Activated CD4-positive, alpha-beta memory T cell treated with anti-CD3 and anti-CD28 coated beads for 36 hours (primary cell): ENCODE measurements at regions not wholly inside any gene's neighbourhood (a gene's known extent, or its start where the extent isn't known, plus 50 kb on each side); places are given as distances from the start of the nearest gene placed in this dataset.

ENCODE experiments used
- CTCF ChIA-PET: fragments of 350-600 bp; sonication (Branson Sonifier 250); formaldehyde crosslinking; loops from one replicate; lab custom pipeline; 2021; ENCODE audit warnings: antibody characterized with exemption, inconsistent platforms; lab: Charles Lee
- POLR2A ChIA-PET: fragments of 350-600 bp; sonication (Branson Sonifier 250); formaldehyde crosslinking; loops from one replicate; lab custom pipeline; 2021; ENCODE audit warnings: antibody characterized with exemption; lab: Charles Lee
- DNase-seq: peaks from one replicate; pipeline ENCODE4 v3.0.0-alpha.2; 2020
- H3K27ac Mint-ChIP-seq: one replicate; pipeline ENCODE4 v1.8.0; 2021; ENCODE audit warnings: mixed read lengths
- H3K27me3 Mint-ChIP-seq: one replicate; pipeline ENCODE4 v1.8.0; 2021; ENCODE audit warnings: mixed read lengths
- H3K36me3 Mint-ChIP-seq: one replicate; pipeline ENCODE4 v1.8.0; 2021; ENCODE audit warnings: mixed read lengths
- H3K4me1 Mint-ChIP-seq: one replicate; pipeline ENCODE4 v1.8.0; 2021; ENCODE audit warnings: low read depth, mixed read lengths
- H3K4me3 Mint-ChIP-seq: one replicate; pipeline ENCODE4 v1.8.0; 2021; ENCODE audit warnings: mild to moderate bottlenecking, mixed read lengths
- H3K9me3 Mint-ChIP-seq: one replicate; pipeline ENCODE4 v1.8.0; 2021; ENCODE audit warnings: mixed read lengths
- intact Hi-C: fragments of 100-400 bp; cut with micrococcal nuclease; formaldehyde crosslinking; loops from one replicate; pipeline ENCODE4 v1.15.1; 2023

- intact Hi-C loops = no loop called here
- H3K27me3 Mint-ChIP-seq = no peaks in the 10 kb centered on the region
- DNase-seq = no peak
- H3K4me3 Mint-ChIP-seq = no peak overlapping the region
- H3K9me3 Mint-ChIP-seq = no peaks in the 10 kb centered on the region
- CTCF ChIA-PET = no interaction called here
- H3K36me3 Mint-ChIP-seq = no peaks in the 10 kb centered on the region
- H3K4me1 Mint-ChIP-seq = no peaks in the 10 kb centered on the region
- no peak overlapping the region for H3K27ac Mint-ChIP-seq
- POLR2A ChIA-PET = no interaction called here
Observed at GRCh38 chr2:160695402-160696086, 201.9 kb upstream of the RBMS1 start.

GRCh38 chr2:160696087-160696452, 202.5 kb upstream of the RBMS1 start:
- CTCF ChIA-PET = no interaction called here
- H3K4me3 Mint-ChIP-seq = no peak overlapping the region
- H3K4me1 Mint-ChIP-seq = no peaks in the 10 kb centered on the region
- H3K9me3 Mint-ChIP-seq = no peaks in the 10 kb centered on the region
- intact Hi-C loops = no loop called here
- no peaks in the 10 kb centered on the region for H3K36me3 Mint-ChIP-seq
- H3K27me3 Mint-ChIP-seq = no peaks in the 10 kb centered on the region
- no peak for DNase-seq
- POLR2A ChIA-PET = no interaction called here
- H3K27ac Mint-ChIP-seq = no peak overlapping the region

DNA sequence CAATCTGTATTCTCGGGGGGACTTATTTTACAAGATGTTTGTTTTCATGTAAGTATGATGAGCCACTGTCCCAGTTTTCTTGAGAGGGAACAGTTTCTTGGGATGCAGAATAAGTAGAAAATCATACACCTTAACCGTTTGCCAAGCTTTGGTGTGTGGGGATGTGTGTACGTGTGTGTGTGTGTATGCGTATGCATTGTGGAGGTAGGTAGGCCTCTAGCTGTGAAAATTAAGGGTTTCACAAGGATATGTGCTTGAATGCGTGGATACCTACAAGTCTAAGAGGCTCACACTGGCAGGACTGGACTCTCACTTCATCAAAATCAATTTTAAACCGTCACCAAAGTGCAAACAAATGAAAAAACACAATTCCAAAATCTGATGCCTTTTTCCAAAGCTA, 204.2 kb upstream of the RBMS1 start:
- no peaks in the 10 kb centered on the region for H3K9me3 Mint-ChIP-seq
- no peak overlapping the region for H3K4me3 Mint-ChIP-seq
- intact Hi-C loops = no loop called here
- no peak for DNase-seq
- H3K27me3 Mint-ChIP-seq = no peaks in the 10 kb centered on the region
- H3K27ac Mint-ChIP-seq = no peak overlapping the region
- ChIA-PET CTCF (no interaction called here), POLR2A (no interaction called here)
- no peaks in the 10 kb centered on the region for H3K4me1 Mint-ChIP-seq
- no peaks in the 10 kb centered on the region for H3K36me3 Mint-ChIP-seq

DNA sequence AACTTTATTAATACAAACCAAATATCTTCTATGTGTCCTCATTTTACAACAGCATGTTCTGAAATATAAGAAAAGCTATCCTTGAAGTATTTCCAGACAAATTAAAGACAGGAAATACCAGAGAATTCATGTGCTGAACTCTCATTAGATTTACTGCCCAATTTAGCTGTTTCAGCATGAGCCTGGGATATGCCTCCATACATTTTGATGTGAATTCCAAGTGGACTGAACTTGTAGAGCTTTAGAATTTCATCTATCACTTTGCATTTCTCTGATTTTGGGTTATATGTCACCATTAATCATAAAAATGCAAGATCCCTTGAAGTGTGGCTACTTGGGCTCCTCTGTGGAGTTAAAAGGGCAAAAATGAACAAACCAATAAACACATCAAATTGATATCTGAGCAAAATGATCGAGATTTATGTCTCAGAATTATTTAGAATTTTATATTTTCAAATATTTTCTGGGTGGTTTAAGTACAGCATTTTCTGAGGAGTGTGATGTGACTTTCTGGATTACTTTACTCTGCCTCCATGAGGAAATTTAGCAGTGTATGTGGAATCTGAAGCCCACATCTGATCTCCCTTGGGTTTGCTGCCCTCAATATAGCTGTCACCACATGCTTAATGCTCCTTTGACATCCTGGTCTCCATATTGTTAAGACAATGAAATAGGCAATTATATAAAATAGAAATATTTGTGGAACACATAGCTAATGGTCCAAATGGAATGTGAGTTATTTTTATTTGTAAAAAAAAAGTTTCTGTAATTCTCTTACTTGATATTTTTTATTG, 206.6 kb upstream of the RBMS1 start:
- no peaks in the 10 kb centered on the region for H3K9me3 Mint-ChIP-seq
- no peak overlapping the region for H3K4me3 Mint-ChIP-seq
- H3K27ac Mint-ChIP-seq = no peak overlapping the region
- no peaks in the 10 kb centered on the region for H3K27me3 Mint-ChIP-seq
- no peak for DNase-seq
- CTCF ChIA-PET = no interaction called here
- no peaks in the 10 kb centered on the region for H3K36me3 Mint-ChIP-seq
- intact Hi-C loops = no loop called here
- H3K4me1 Mint-ChIP-seq = peaks cover 9% of the 10 kb centered on the region
- POLR2A ChIA-PET = no interaction called here

- Mint-ChIP-seq H3K9me3 (no peaks in the 10 kb centered on the region), H3K27me3 (no peaks in the 10 kb centered on the region), H3K36me3 (no peaks in the 10 kb centered on the region), H3K4me1 (peaks cover 9% of the 10 kb centered on the region), H3K27ac (no peak overlapping the region), H3K4me3 (no peak overlapping the region)
- intact Hi-C loops = no loop called here
- POLR2A ChIA-PET = no interaction called here
- CTCF ChIA-PET = interaction anchor here (0.7 kb wide), 1 partner anchor 160 kb away, joined by 3 read pairs; no protein-coding TSS in a partner anchor
- no peak for DNase-seq
Observed at GRCh38 chr2:160701822-160702221, 208.2 kb upstream of the RBMS1 start.

DNA sequence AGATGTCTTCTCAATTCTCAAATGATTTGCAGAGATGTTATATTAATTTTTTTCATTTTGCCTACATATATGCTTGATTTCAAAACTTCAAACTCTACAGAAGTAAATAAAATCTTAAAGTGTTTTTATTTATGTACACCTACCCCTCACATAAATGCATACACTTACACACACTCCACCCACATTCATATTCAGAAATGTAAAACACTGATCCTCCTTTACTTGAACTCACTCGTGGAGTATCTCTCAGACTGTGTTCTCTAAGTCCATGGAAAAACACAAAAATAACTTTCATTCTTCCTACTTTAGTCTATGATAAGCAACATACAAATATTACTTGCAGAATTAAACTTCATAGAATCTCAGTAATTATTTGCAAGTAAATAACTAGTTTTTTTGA, 209.1 kb upstream of the RBMS1 start:
- no peaks in the 10 kb centered on the region for H3K36me3 Mint-ChIP-seq
- H3K4me3 Mint-ChIP-seq = no peak overlapping the region
- CTCF ChIA-PET = interaction anchor here (0.7 kb wide), 1 partner anchor 159 kb away, joined by 3 read pairs; no protein-coding TSS in a partner anchor
- peaks cover 9% of the 10 kb centered on the region for H3K4me1 Mint-ChIP-seq
- intact Hi-C loops = no loop called here
- no peaks in the 10 kb centered on the region for H3K27me3 Mint-ChIP-seq
- no peaks in the 10 kb centered on the region for H3K9me3 Mint-ChIP-seq
- DNase-seq = no peak
- no peak overlapping the region for H3K27ac Mint-ChIP-seq
- POLR2A ChIA-PET = no interaction called here

DNA sequence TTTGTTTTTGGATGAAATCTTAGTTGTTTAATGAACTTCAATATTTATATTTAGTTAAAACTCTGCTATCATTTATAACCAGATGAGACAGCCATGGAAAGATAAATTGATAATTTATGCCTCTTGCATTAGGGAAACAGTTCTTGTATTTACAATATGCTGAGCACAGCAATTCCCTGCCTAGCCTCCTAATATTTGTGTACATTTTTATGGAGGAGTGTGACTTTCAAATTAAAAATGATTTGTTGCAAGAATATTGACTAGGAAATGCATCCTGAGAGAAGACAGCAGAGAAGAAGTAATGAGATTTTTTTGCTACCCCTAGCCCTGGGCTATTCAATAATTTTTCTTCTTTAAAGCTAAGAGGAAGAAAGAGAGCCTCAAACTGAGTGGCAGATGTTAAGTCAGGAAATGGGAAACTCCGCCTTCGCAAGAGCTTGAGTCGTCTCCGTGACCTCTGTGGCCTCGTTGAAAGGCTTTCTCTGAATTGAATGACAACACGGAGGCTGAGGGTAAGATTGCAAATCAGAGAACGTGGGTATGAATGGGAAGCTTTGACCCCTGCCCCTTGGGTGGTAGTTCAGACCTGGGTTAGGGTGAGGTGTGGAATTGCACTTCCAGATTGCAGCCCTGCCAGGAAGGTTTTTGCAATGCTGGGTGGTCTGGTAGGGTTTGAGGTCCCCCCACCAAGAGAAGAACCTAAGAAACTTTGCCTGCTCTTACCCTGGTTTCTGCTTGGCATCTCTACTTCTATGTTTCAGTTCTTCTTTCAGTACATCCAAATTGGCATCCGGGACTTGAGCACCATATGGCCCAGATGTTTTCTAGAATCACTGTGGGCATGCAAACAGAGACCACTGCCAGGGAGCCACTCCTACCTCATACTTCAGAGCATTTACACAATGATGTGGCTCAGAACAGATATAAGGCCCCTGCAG, 210.3 kb upstream of the RBMS1 start:
- intact Hi-C loops = no loop called here
- POLR2A ChIA-PET = no interaction called here
- DNase-seq = peak; percentile 46
- no peak overlapping the region for H3K27ac Mint-ChIP-seq
- CTCF ChIA-PET = no interaction called here
- no peak overlapping the region for H3K4me3 Mint-ChIP-seq
- H3K36me3 Mint-ChIP-seq = no peaks in the 10 kb centered on the region
- H3K4me1 Mint-ChIP-seq = peaks cover 9% of the 10 kb centered on the region
- H3K27me3 Mint-ChIP-seq = no peaks in the 10 kb centered on the region
- H3K9me3 Mint-ChIP-seq = peaks cover 2% of the 10 kb centered on the region

GRCh38 chr2:160715428-160715827, 221.8 kb upstream of the RBMS1 start:
- CTCF ChIA-PET = no interaction called here
- POLR2A ChIA-PET = no interaction called here
- Mint-ChIP-seq H3K36me3 (peaks cover 2% of the 10 kb centered on the region), H3K4me3 (no peak overlapping the region), H3K9me3 (no peaks in the 10 kb centered on the region), H3K4me1 (no peaks in the 10 kb centered on the region), H3K27ac (no peak overlapping the region), H3K27me3 (peaks cover 2% of the 10 kb centered on the region)
- no peak for DNase-seq
- intact Hi-C loops = no loop called here

DNA sequence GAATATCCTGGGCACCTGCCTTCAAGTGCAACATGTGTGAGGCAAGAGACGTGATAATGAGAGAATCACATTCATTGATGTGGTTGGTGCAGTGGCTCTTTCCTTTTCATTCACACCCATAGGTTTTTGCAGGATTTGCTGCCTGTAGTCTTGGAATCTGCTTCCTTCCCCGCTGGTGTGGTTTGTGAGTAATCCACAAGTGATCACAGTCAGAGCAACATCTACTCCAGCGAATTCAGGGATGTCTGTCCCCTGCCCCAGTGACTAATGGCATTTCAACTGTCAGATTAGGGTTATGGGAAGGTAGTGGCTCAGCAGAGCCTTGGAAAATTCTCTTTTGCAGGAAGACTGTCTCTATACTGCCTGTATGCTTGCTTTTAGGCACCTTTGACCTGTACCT, 225.5 kb upstream of the RBMS1 start:
- Mint-ChIP-seq H3K36me3 (no peaks in the 10 kb centered on the region), H3K4me1 (no peaks in the 10 kb centered on the region), H3K4me3 (no peak overlapping the region), H3K9me3 (peaks cover 8% of the 10 kb centered on the region), H3K27me3 (no peaks in the 10 kb centered on the region), H3K27ac (no peak overlapping the region)
- no peak for DNase-seq
- CTCF ChIA-PET = no interaction called here
- POLR2A ChIA-PET = no interaction called here
- intact Hi-C loops = no loop called here

- Mint-ChIP-seq H3K9me3 (peaks cover 8% of the 10 kb centered on the region), H3K27ac (no peak overlapping the region), H3K36me3 (no peaks in the 10 kb centered on the region), H3K4me3 (no peak overlapping the region), H3K27me3 (no peaks in the 10 kb centered on the region), H3K4me1 (no peaks in the 10 kb centered on the region)
- ChIA-PET CTCF (interaction anchor here (0.7 kb wide), 1 partner anchor 140 kb away, joined by 3 read pairs; no protein-coding TSS in a partner anchor), POLR2A (no interaction called here)
- intact Hi-C loops = no loop called here
- no peak for DNase-seq
Observed at GRCh38 chr2:160720098-160720497, 226.5 kb upstream of the RBMS1 start.

- POLR2A ChIA-PET = no interaction called here
- Mint-ChIP-seq H3K4me3 (no peak overlapping the region), H3K36me3 (no peaks in the 10 kb centered on the region), H3K4me1 (no peaks in the 10 kb centered on the region), H3K27me3 (peaks cover 5% of the 10 kb centered on the region), H3K27ac (no peak overlapping the region), H3K9me3 (peaks cover 8% of the 10 kb centered on the region)
- intact Hi-C loops = no loop called here
- CTCF ChIA-PET = interaction anchor here (0.6 kb wide), 1 partner anchor 73 kb away, joined by 3 read pairs; no protein-coding TSS in a partner anchor
- no peak for DNase-seq
Observed at GRCh38 chr2:160721089-160722040, 227.8 kb upstream of the RBMS1 start.
